WI38 (cell line): ENCODE measurements at regions not wholly inside any gene's neighbourhood (a gene's known extent, or its start where the extent isn't known, plus 50 kb on each side); places are given as distances from the start of the nearest gene placed in this dataset.

Source experiments
- H3K4me3 ChIP-seq: 2 replicates; pipeline ENCODE4 v1.5.1; 2011; ENCODE audit warnings: low read depth, mild to moderate bottlenecking, control low read depth, low read length
- TF ChIP-seq, protein P1 (sequence below): IDR thresholded peaks from 2 replicates; pipeline ENCODE4 v1.5.1; 2012; ENCODE audit warnings: low read depth, mild to moderate bottlenecking, control low read depth, low read length

DNA sequence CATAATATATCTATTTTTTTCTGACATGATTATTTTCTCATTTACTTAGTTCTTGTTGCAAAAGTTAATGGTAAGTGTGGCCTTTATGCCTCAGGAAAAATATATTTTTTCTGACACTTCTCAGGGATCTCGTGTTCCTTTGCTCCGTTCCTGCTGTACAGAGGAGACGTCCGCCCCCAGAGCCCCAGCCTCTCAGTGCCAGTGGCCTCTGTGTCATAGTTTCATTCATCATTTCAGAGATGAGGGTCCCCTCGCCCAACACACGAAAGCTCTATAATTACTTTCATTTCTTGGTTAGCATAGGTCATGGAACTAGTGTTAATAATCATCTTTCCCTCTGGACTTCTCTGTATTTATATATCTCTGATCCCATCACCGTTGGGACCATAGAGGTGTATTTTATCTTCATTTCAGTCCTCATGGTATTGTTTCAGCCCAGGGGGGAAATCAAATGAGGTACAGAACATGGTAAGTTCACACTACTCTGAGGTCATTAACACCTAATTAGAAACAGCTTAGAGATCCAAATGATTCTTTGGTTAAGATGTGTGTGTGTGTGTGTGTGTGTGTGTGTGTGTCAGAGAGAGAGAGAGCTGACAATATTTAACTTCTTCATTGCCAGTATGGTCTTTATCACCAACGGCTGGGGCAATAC is 631.1 kb upstream of the TENM3 start:
- no peak overlapping the region for H3K4me3 ChIP-seq
- TF ChIP-seq, protein P1, sequence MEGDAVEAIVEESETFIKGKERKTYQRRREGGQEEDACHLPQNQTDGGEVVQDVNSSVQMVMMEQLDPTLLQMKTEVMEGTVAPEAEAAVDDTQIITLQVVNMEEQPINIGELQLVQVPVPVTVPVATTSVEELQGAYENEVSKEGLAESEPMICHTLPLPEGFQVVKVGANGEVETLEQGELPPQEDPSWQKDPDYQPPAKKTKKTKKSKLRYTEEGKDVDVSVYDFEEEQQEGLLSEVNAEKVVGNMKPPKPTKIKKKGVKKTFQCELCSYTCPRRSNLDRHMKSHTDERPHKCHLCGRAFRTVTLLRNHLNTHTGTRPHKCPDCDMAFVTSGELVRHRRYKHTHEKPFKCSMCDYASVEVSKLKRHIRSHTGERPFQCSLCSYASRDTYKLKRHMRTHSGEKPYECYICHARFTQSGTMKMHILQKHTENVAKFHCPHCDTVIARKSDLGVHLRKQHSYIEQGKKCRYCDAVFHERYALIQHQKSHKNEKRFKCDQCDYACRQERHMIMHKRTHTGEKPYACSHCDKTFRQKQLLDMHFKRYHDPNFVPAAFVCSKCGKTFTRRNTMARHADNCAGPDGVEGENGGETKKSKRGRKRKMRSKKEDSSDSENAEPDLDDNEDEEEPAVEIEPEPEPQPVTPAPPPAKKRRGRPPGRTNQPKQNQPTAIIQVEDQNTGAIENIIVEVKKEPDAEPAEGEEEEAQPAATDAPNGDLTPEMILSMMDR = no peak

DNA sequence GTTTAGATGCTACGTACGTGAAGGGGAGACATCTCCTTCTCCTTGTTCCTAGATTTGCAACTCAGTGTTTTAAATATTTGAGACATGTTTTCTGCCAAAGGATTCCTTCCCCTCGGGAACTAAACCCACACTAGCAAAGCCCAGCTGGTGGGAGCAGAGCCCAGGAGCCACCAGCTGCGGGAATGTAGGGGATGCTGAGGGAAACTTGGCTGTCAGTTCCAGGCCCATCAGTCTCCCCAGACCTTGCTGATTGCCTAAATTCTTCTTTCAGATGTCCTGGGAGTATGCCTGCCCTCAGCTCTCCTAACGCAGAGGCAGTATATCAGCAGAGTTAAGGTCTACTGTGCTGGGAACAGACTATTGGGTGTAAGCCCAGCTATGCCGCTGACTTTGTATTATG is 630.0 kb upstream of the TENM3 start:
- TF ChIP-seq, protein P1 = no peak
- no peak overlapping the region for H3K4me3 ChIP-seq

DNA sequence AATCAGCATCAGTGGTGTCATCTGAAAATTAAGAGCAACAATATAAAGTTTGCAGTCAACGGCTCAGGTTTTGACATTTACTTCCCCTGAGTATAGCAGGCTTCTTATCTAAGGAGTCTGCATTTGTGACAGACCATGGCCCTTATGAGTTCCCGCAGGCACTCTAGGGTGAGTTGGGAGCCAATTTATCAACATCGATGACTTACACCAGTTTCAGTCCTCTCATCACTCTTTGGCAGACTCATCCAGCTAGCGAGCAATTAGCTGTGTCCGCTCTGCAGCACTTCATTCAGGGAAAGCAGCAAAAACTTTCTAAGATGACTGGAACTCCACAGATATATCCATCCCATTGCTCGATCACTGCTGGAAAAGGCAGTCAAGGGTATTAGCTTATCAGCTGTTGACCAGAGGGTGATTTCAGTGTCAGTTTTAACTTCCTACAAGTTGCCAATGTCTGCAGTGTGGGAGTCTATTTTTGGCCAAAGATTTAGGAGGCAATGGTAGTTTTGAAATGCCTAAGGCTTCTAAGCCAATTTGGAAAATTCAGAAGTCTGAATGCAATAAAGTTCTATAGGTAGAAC is 625.1 kb upstream of the TENM3 start:
- TF ChIP-seq, protein P1 = no peak
- H3K4me3 ChIP-seq = no peak overlapping the region

DNA sequence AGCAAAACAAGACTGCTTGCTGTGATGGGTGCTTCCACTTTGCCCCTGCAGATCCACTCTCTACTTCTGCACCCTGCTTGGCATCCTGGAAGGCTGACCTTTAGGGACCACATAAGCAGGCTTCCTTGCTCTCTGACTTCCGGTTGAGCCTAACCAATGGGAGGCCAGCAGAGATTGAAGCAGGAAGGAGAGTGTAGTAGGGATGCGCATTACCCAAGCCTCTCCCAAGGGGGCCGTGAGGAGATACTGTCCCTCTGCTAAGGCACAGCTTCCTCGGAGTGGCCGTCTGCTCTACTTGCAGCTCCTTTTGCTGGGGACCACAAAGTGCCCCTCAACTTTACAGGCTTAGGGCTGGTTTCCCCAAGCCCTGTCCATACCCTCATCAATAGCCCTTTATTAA is 624.3 kb upstream of the TENM3 start:
- TF ChIP-seq, protein P1 = no peak
- no peak overlapping the region for H3K4me3 ChIP-seq

DNA sequence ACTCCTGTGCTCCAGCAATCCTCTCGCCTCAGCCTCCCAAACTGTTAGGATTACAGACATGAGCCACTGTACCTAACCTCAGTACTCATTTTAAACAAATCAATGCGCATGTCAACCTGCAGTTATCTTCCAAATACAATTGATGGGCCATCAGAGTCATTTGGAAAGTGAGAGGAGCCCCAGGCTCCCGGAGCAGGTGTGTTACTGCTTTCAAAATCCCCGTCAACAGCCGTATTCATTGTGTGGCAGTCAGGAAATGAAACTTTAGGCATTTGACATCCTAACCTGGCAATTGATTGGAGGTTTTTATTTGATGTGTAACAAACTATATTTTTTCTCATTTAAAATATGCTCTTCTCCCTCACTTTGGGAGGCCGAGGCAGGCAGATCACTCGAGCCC is 623.6 kb upstream of the TENM3 start:
- TF ChIP-seq, protein P1 = no peak
- no peak overlapping the region for H3K4me3 ChIP-seq

DNA sequence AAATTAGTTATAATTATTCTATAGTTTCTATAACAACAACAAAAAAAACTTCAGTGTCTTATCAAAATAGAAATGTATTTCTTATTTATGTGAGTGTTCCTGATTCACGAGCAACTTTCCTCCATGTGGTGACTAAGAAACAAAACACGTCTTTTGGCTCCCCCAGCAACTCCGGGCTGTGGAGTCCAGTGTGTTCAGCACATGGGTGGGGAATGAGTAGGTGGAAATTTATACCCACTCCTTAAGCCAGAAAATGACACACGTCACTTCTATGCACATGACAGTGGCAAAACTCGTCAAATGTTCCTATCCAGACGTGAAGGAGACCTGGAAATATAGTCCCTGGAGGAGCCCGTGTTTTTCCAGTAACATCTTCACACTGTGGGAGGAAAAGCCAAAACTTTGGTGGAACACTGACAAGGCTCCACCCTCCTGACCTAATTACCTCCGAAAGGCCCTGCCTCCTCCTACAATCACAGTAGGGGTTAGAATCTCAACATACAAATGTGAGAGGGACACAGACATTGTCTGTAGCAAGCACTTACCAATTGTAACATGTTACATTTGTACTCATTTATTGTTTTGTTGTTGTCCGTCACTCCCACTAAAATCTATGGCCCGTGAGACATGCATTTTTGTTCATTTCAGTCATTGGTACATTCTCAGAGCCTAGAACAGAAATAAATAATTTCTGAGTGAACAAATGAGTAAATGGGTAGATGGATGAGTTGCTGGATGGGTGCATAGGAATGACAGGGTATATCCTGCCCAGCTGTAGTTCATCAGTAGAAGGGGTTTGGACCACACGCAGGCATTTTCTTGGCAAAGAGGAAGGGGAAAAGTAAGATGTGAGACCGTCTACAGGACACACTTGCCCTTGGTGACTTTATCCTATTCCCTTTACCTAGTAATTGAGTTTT is 605.8 kb upstream of the TENM3 start:
- no peak overlapping the region for H3K4me3 ChIP-seq
- TF ChIP-seq, protein P1 = no peak

DNA sequence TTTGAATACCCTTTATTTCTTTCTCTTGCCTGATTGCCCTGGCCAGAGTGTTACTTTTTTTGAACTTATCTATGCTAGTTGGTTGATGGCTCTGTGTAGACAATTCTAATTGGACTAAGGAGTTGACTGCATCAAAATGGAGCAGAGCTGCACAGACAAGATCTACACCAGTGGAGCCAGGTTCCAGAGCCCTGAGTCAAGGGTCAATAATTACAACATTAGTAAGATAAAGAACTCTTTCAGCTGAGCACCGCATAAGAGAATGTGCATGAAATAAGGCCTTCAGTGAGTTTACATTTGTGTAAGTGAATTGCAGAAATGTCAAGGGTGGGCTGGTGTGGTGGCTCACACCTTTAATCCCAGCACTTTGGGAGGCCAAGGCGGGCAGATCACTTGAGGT is 599.7 kb upstream of the TENM3 start:
- no peak overlapping the region for H3K4me3 ChIP-seq
- TF ChIP-seq, protein P1 = no peak
